Naive B cell (primary cell): ENCODE measurements at regions not wholly inside any gene's neighbourhood (a gene's known extent, or its start where the extent isn't known, plus 50 kb on each side); places are given as distances from the start of the nearest gene placed in this dataset.

Experiments
- ATAC-seq, 2 donors: fragments of 150-1000 bp; cut with Tn5 transposase; 2 replicates each; pipeline ENCODE4 v1.10.0; 2021; ENCODE audit warnings: low read depth in 2 of 2, mild to moderate bottlenecking in 2 of 2, moderate library complexity in 2 of 2
- DNase-seq: peaks from one replicate; pipeline ENCODE4 v3.0.0; 2022
- H3K27ac Mint-ChIP-seq, 6 donors: one replicate each; pipeline ENCODE4 v1.8.0; 2020 to 2022; ENCODE audit warnings: mild to moderate bottlenecking in 6 of 6, mixed read lengths in 6 of 6, moderate library complexity in 5 of 6, inconsistent platforms in 2 of 6
- H3K27me3 Mint-ChIP-seq, 3 donors: one replicate each; pipeline ENCODE4 v1.8.0; 2021 to 2022; ENCODE audit warnings: mixed read lengths in 3 of 3, mild to moderate bottlenecking in 1 of 3
- H3K36me3 Mint-ChIP-seq, 2 donors: one replicate each; pipeline ENCODE4 v1.8.0; 2020 to 2022; ENCODE audit warnings: mixed read lengths in 2 of 2, inconsistent platforms in 1 of 2, mild to moderate bottlenecking in 1 of 2
- H3K4me1 Mint-ChIP-seq, 3 donors: one replicate each; pipeline ENCODE4 v1.8.0; 2020 to 2022; ENCODE audit warnings: mixed read lengths in 3 of 3, inconsistent platforms in 1 of 3, mild to moderate bottlenecking in 1 of 3, moderate library complexity in 1 of 3
- H3K4me3 Mint-ChIP-seq, 8 donors: one replicate each; pipeline ENCODE4 v1.8.0; 2020 to 2022; ENCODE audit warnings: mild to moderate bottlenecking in 8 of 8, mixed read lengths in 8 of 8, moderate library complexity in 8 of 8, inconsistent platforms in 2 of 8
- H3K9me3 Mint-ChIP-seq, 7 donors: one replicate each; pipeline ENCODE4 v1.8.0; 2020 to 2022; ENCODE audit warnings: mixed read lengths in 7 of 7, mild to moderate bottlenecking in 5 of 7, inconsistent platforms in 2 of 7, moderate library complexity in 1 of 7

- Mint-ChIP-seq H3K27me3 (no peaks in the 10 kb centered on the region), H3K27ac (no peak overlapping the region), H3K36me3 (no peaks in the 10 kb centered on the region), H3K4me3 (no peak overlapping the region), H3K4me1 (no peaks in the 10 kb centered on the region), H3K9me3 (no peaks in the 10 kb centered on the region)
- ATAC-seq (no peak), DNase-seq (no peak)
Observed at GRCh38 chr7:101764221-101764620, 53.2 kb upstream of the CUX1 start.

- DNase-seq, result no peak
- H3K4me1 Mint-ChIP-seq, result no peaks in the 10 kb centered on the region
- H3K9me3 Mint-ChIP-seq, result no peaks in the 10 kb centered on the region
- peaks cover 0 to 18% (median 4%) of the 10 kb centered on the region in 3 donors for H3K27me3 Mint-ChIP-seq
- no peak for ATAC-seq
- no peak overlapping the region for H3K4me3 Mint-ChIP-seq
- H3K27ac Mint-ChIP-seq, result no peak overlapping the region
- H3K36me3 Mint-ChIP-seq, result no peaks in the 10 kb centered on the region
Observed at GRCh38 chr7:101767544-101767943, 49.9 kb upstream of the CUX1 start.
